Medulla oblongata (tissue), 1 donor: ENCODE measurements at regions not wholly inside any gene's neighbourhood (a gene's known extent, or its start where the extent isn't known, plus 50 kb on each side); places are given as distances from the start of the nearest gene placed in this dataset.
"Not testable (repeated sequence)": the region's sequence is repeated elsewhere in the genome, so short reads cannot be mapped to it uniquely, and the experiment has no call there.

Experiments used
- DNase-seq: peaks from one replicate; pipeline ENCODE4 v3.0.0-alpha.2; 2015; ENCODE audit errors: extremely low spot score

DNA sequence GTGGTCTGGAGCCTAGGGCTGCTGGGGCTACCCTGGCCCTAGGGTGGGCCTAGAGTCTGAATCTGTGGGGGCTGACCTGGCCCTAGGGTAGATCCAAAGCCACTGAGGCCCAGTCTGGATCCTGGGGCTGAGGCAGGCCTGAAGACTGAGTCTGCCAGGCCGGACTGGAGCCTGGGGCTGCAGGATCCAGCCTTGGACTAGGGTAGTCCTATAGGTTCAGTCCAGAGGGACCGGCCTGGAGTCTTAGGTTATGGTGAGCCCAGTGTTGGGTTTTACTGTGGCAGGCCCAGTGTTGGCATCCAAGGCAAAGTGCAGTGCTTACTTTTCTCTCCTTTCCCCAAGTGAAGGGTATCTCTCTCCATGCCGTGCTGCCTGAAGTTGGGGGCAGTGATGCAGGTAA lies 227.9 kb upstream of the TAS2R1 start:
- DNase-seq, result no peak

DNA sequence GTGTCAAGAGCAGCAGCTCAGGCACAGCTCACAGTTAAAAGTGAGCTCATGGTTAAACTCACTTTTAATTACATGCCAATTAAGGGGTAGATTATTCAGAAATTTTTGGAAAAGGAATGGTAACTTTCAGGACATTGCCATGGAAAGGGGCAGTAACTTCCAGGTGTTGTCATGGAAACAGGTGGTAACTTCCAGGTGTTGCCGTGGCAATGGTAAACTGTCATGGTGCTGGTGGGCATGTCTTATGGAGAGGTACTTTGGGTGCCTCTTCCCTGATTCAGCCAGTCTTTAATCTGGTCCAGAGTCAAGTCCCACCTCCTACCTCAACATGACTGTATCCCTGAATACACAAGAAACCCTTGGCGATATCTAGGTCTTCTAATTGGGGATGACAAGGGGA lies 223.2 kb upstream of the TAS2R1 start:
- DNase-seq, result no peak

DNA sequence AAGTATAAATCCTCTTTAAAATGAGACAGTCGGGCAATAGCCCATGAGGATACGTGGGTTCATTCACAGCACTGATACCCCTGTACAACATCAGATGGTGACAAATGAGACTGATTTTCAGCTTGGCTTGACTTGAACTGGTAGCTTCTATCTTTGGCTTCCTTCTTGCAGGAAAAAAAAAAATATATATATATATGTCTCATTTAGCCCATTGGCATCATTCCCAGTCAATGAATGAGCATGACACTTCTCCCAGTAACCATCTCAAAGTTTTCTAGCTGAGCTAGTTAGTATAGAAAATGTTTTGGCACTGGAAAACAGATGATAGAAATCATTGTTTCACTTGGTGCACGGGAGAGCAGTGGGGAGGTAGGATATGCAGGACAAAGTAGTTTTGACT lies 222.5 kb upstream of the TAS2R1 start:
- no peak for DNase-seq

DNA sequence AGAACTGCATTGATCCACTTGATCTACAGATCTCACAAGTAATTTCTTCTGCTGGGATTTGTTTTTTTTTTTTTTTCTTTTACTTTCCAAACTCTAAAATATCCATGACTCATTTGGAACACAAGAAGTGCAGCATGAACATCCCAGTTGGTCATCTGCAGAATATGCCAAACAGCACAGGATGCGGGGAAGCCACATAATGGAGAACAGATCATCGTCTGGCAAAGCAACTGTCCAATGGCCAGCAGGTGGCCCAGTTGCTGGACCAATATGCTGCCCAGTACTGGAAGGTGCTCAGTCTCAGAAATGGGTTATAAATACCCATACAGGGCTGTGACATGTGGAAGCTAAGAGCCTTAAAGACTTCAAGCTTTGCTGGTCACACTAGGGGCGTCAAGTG lies 221.3 kb upstream of the TAS2R1 start:
- DNase-seq, result peak; percentile 15

DNA sequence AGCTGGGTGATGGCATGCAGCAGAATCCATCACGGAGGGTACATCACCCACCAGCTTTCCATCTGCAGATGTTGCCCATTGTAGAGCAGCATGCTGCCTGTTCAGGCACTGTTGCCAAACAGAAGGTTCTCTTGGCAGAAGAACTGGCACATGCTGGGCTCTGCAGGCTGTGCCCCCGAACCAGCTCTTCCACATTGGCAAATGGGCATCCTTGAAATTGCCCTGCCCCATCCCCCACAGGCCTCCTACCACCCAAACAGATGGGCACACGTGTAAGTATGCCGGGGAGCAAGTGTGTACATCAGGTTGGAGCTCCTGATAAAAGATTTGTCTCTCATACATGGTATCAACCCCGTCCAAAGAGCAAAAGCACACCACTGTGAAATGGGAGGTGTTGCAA lies 220.3 kb upstream of the TAS2R1 start:
- no peak for DNase-seq

DNA sequence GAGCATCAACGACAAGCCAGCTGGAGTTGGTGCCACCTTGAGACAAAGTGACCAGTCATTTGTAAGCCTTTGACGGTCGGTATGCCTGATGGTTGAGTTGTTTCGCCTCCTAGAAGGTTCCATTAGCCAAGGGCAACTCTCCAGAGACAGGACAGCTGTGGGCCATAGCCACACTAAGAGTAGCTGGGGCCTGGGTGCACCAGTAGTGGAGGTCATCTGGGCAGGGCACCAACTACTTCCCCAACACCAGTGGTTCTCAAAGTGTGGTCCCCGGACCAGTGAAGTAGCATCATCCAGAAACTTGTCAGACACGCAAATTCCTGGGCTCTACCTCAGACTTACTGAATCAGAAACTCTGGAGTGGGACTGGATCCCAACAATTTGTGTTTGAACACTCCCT lies 217.5 kb upstream of the TAS2R1 start:
- DNase-seq, result no peak

DNA sequence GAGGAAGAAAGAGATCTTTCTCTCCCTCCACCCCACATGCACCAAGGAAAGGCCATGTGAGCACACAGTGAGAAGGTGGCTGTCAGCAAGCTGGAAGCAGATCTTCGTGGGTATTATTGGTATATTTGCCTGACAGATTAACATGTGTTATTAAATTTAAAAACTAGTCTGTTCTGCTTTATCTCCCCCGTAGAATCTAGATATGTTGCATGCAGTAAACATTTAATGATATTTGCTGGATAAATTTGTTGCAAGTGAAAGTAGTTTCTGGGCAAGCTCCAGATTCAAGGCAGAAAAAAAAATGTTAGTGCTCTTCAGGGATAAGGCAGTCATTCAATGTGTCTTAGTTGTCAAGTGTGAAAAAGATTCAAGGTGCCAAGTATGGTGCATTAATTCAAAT lies 215.0 kb upstream of the TAS2R1 start:
- no peak for DNase-seq

DNA sequence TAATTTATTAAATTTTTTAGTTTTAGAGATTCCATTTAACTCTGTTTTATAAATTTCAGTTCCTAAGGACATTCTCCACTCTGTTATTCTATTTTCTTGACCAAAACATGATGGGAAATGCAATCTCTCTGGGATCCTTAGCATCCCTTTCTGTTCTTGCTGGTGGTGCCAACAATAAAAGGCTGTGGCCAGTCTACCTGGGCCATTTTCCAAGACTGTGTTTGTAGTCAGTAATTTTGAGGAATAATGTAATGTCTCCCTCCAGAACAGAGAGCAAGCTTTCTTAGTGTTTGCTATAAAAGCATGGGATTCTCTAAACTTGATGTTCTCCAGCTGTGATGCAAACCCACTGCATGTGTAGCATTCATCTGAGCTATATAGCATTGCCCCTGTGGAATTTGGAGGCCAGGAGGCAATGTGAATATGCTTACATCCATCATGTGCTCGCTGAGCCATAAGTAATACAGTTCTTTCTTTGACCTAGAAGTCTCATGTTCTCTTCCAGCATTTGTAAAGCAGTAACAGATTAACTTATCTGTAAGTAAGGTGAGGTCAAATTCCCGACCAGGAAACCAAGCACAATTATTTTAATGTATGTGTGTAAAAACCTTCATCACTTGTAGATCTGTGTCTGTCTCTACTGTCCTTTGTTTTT lies 211.5 kb upstream of the TAS2R1 start:
- no peak for DNase-seq

DNA sequence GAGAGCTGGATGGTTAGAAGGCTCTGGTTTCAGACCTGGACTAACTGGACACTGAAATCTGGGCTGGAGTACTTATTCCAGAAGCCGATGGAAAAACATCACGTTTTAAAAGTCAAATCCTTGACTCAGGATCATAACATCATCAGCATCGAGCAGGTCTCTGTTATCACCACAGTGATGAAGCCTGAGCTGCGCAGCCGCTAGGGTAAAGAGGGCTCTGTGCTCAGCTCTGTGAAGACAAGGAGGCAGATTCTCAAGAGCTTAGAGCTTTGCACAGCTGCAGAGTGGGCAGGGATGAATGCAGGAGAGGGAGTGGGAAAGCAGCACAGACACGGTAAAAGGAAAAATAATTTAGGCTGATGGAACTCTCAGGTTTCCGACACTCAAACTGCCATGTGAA lies 208.8 kb upstream of the TAS2R1 start:
- peak; percentile 19 for DNase-seq

DNA sequence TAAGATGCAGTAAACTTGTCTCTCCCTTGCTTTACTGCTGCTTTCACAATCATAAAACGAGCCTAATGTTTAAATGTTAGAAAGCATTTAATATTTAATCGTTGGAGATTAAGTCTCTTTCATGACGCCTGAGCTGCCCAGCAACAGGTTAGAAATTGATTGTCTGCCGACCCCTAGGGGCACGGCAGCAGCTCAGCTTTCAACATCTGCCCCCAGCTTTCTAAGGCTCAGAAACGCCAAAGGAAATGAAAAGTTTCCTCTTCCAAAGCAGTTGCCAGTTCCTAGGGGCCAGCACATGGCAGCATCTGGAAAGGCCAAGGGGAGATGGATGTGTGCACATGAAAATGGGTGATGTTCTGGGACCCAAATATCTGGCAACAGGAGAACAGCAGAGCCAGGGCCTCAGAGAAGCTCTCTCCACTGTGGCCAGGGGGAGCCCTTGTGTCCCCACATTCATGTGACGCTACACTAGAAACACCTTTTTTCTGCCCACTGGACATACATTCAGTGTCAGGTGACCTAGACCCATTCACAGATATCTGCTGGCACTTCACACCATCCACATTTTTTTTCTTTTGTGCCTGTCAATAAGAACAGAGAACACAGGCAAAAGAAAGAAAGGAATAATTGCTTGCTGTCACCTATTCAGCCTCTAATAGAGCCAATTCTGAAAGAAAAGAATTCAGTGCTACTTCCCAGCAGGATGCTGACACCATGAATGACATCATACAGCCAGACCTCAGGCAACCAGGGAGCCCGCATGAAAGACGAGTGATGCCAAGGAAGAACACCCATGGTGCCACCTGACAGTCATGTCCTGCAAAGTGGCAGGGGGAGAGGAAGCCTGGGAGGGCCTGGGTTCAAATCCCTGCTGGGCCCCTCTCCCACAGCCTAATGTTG lies 205.0 kb upstream of the TAS2R1 start:
- DNase-seq, result no peak

DNA sequence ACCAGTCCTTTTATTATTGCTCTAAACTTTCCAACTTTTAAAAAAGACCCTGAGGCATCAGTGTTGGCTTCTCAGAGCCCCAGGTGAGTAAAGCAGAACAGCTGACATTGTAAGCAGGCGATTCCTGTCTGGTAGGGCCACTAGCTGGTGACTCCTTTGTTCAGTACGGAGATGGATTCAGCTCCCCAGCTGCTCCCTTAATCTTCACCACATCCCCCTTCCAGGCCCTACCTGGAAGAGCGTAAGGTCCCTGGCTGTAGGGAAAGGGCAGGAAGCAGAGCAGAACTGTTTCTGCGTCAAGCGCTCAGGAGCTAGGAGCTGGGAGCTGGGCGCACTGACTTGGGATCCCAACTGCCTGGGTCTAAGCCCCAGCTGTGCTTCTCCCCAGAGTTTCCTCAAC lies 203.7 kb upstream of the TAS2R1 start:
- no peak for DNase-seq

DNA sequence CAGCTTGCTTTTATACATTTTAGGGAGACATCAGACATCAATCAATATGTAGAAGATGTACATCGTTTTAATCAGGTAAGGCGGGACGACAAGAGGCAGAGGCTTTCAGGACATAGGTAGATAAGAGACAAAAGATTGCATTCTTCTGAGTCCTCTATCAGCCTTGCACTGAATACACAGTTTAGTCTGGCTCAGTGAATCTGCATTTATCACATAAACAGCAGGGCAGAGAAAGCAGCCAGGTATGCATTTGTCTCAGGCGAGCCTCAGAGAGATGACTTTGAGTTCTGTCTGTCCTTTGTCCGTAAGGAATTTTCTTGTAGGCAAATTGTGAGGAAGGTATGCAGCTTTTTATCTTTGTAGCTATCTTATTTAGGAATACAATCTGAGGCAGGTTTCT lies 202.8 kb upstream of the TAS2R1 start:
- DNase-seq, result no peak

DNA sequence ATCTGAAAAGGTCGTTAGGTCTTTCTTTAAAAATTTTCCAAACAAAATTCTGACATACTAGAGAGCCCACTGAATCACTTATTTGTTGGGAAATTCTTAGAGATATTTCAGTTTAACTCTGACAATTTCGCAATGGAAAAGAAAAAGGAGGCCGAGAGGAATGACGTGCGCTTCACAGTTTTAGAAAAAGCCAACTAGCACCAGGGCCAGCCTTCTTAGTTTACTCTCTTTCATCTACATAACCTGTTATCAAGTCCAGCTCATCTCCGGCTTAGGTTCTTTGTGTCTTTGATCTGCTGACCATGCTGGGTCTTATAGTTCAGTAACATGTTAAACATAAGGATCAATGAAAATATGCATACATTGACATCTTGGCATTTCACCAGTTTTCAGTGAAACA lies 201.7 kb upstream of the TAS2R1 start:
- DNase-seq, result no peak

DNA sequence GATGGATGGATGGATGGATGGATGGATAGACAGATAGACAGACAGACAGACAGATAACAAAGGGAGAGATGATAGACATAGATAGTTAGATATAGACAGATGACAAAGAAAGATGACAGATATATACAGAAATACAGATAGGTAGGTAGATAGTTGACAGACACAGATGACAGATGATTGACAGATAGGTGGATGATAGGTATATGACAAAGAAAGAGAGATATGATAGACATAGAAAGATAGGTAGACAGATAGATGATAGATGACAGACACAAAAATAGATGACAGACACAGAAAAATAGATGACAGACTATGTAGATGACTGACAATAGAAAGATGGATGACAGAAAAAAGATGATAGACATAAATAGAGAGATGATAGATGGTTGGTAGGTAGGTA lies 200.0 kb upstream of the TAS2R1 start:
- DNase-seq, result no peak

DNA sequence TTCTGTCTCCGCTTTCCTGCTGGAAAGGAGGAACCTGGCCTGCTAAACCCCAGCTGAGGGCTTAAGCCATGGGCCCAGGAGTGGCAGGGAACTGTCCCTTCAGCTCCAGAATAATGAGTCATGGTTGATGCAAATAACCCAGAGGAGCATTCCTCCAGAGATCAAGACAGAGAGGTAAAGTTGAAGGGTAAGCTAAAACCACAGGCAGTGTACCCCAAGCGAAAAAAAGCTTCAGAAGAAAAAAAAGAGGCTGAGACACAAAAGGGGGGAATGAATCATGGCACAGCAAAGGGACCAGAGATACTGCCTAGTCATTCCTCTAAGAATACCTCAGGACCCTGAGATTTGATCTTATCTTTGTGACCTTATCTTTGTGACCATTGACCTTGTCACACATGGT lies 199.5 kb upstream of the TAS2R1 start:
- DNase-seq, result no peak

DNA sequence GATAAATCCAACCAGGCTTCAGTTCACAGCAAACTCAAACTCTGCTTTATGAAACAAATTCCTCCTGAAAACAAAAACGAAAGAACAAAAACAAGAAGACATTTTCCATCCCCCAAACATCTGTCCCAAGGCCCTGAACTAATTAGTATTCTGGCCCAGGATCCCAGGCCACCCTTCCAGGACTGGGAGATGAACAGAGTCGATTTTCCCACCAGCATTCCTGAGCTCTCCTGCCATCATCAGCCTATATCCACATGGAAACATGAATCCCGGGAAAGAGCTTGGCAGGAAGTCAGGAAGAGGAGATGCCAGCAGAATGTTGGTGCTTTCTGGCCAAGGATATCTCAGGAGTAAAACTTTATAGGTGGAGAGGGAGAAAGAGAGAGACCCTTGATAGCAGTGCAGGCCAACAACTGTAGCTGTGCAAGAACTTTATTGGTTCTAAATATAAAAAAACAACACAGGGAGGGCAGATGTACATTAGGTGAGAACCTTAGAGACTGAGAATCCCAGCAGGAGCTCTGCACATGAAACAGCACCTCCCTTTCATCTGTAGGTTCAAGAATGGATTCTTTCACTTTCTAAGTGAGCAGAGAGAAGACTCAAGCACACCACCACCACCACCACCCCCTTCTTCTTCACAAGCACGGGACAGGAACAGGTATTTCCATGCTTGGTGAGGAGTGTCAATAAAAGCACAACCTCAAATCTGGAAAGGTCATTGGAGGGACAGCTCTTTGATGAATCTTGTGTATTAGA lies 190.7 kb upstream of the TAS2R1 start:
- DNase-seq, result peak; percentile 6

DNA sequence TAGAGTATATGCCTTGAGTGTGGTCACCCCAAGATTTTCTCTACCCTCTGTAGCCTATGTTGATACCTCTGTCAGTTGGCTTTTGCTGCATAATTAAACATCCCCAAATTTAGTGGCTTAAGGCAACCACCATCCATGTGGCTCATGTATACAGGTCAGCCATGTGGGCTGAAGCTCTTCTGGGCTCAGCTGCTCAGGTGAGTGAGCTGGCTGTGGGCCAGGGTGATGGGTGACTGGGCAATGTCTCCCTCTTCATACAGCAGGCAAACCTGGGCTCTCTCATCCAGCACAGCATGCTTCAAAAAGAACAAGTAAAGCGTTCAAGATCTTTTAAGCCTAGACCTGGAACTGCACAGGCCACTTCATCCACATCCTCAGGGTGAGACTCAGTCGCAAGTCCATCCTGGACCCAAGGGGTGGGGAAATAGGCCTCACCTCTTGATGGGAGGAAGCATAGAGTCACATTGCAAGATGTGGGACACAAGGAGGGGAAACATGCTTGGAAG lies 188.2 kb upstream of the TAS2R1 start:
- no peak for DNase-seq

DNA sequence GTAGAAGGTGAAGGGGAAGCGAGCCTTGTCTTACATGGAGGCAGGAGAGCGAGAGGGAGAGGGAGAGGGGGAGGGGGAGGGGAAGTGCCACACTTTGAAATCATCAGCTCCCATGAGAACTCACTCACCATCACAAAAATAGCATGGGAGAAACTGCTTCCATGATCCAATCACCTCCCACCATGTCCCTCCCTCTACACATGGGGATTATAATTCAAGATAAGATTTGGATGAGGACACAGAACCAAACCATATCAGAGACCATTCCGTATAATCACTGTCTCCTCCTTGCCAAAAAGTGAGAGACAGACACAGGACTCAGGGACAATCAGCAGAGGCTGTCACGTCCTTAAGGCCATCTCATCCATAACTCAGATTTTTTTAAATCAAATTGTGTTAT lies 187.7 kb upstream of the TAS2R1 start:
- no peak for DNase-seq

DNA sequence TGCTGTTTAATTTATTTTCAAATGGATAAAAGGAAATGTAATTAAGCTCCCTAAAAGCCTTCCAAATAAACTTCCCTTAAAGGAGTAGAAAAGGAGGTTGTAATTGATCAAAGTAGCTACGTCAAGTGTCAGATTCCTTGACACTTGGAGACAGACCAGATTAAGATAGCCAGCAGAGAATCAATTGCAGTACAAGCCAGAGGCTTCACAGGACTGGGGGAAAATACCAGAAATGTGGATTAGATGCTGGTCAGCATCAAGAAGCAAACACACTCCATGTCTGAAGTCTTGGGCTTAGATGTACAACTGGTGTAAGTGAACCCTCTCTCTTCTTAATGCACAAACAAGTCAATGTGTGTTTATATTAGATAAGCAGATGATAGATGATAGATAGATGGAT lies 184.9 kb upstream of the TAS2R1 start:
- no peak for DNase-seq

DNA sequence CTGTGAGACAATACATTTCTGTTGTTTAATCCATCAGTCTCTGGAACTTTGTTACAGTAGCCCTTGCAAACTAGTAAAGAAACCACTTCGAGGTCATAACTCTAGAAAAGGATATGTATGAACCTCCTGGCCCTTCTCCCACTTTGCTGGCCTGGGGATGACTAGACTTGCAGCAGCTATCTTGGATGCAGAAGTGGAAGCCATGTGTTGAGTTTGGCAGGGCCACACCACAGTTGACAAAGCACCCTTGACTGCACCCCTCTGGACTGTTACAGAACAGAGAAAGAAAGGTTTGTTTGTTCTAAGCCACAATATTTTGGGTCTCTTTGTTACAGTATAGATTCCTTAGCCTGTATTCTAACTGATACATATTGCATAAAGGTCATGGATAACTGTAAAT lies 183.2 kb upstream of the TAS2R1 start:
- no peak for DNase-seq

DNA sequence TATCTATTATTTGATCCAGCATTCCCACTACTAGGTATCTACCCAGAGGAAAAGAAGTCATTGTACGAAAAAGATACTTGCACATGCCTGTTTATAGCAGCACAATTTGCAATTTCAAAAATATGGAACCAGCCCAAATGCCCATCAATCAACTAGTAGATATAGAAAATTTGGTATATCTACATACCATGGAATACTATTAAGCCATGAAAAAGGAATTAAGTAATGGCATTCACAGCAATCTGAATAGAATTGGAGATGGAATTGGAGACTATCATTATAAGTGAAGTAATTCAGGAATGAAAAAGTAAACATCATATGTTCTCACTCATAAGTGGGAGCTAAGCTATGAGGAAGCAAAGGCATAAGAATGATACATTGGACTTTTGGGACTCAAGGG lies 177.2 kb upstream of the TAS2R1 start:
- not testable (repeated sequence) for DNase-seq

DNA sequence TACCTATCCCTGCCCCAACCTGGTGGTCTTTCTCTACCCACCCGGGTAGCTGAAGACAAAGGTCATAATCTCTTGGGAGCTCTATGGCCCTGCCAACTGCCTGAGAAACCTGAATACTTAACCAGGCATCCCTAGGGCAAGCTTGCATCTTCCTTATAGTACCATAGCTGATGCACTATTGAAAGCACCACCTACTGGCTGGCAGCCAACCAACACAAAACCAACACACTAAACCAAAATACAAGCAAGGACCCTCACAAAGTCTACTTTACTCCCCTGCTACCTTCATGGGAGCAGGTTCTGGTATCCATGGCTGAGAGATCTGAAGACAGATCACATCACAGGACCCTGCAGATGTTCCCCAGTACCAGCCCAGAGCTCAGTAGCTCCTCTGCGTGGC lies 171.8 kb upstream of the TAS2R1 start:
- no peak for DNase-seq

DNA sequence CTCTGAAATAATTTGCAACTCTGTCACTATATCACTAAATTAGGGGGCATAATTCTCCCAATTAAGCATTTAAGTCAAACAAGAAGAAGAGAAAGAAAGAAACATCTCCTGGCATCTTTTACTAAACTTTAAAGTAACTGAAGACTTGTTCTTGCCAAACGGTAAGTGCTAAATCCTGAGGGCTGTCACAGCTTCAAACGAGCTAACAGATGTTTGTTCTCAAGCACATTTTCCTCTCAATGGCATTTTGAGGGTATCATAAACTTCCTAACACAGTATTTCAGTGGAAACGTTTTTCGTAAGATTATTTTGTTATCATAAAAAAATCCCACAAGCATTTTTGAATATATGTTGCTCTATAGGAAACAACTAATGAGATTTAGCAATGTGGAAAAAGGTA lies 169.5 kb upstream of the TAS2R1 start:
- DNase-seq, result no peak
